MV-4-11 (cell line): ENCODE measurements at regions not wholly inside any gene's neighbourhood (a gene's known extent, or its start where the extent isn't known, plus 50 kb on each side); places are given as distances from the start of the nearest gene placed in this dataset.
A peak's percentile ranks its signal among the peaks of the same experiment; 100 is the strongest.

ENCODE experiments used
- DNase-seq: peaks from one replicate; lab custom pipeline; 2025; lab: John Stamatoyannopoulos, UW

- no peak for DNase-seq
Measured at GRCh38 chr9:129359916-129360536, 182.0 kb upstream of the IER5L start.

- no peak for DNase-seq
Measured at GRCh38 chr9:129359162-129359811, 181.2 kb upstream of the IER5L start.

- DNase-seq: no peak
Measured at GRCh38 chr9:129358621-129359154, 180.6 kb upstream of the IER5L start.

GRCh38 chr9:129357773-129358245 lies 179.7 kb upstream of the IER5L start:
- DNase-seq: no peak

GRCh38 chr9:129356871-129357772 lies 179.1 kb upstream of the IER5L start:
- no peak for DNase-seq

- no peak for DNase-seq
Measured at GRCh38 chr9:129355631-129356030, 177.6 kb upstream of the IER5L start.

- no peak for DNase-seq
Measured at GRCh38 chr9:129354498-129354897, 176.4 kb upstream of the IER5L start.

- no peak for DNase-seq
Measured at GRCh38 chr9:129353697-129354336, 175.8 kb upstream of the IER5L start.

GRCh38 chr9:129352146-129352865 lies 174.2 kb upstream of the IER5L start:
- no peak for DNase-seq

- no peak for DNase-seq
Measured at GRCh38 chr9:129351642-129352145, 173.6 kb upstream of the IER5L start.

- no peak for DNase-seq
Measured at GRCh38 chr9:129351058-129351641, 173.1 kb upstream of the IER5L start.

GRCh38 chr9:129350143-129350935 lies 172.3 kb upstream of the IER5L start:
- no peak for DNase-seq

- no peak for DNase-seq
Measured at GRCh38 chr9:129349665-129349947, 171.5 kb upstream of the IER5L start.

GRCh38 chr9:129348890-129349664 lies 171.0 kb upstream of the IER5L start:
- DNase-seq: no peak

GRCh38 chr9:129347316-129348120 lies 169.5 kb upstream of the IER5L start:
- DNase-seq: peak; percentile 84

GRCh38 chr9:129346046-129346445 lies 168.0 kb upstream of the IER5L start:
- DNase-seq: no peak

- peak; percentile 76 for DNase-seq
Measured at GRCh38 chr9:129344641-129345495, 166.8 kb upstream of the IER5L start.
